GM19351 (cell line): ENCODE measurements at regions not wholly inside any gene's neighbourhood (a gene's known extent, or its start where the extent isn't known, plus 50 kb on each side); places are given as distances from the start of the nearest gene placed in this dataset.
"Not testable (repeated sequence)": the region's sequence is repeated elsewhere in the genome, so short reads cannot be mapped to it uniquely, and the experiment has no call there.

Experiments
- ATAC-seq: cut with Tn5 transposase; IDR thresholded peaks from one replicate; pipeline ENCODE4 v1.9.1; 2021; ENCODE audit warnings: mild to moderate bottlenecking, moderate library complexity; ENCODE audit not compliant: unreplicated experiment

DNA sequence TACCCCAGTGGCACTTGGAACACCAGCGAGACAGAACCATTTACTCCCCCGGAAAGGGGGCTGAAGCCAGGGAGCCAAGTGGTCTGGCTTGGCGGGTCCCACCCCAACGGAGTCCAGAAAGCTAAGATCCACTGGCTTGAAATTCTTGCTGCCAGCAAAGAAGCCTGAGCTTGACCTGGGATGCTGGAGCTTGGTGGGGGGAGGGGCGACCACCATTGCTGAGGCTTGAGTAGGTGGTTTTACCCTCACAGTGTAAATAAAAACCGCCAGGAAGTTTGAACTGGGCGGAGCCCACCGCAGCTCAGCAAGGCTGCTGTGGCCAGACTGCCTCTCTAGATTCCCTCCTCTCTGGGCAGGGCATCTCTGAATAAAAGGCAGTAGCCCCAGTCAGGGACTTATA, 62.8 kb downstream of the RPS24 start:
- ATAC-seq = not testable (repeated sequence)

DNA sequence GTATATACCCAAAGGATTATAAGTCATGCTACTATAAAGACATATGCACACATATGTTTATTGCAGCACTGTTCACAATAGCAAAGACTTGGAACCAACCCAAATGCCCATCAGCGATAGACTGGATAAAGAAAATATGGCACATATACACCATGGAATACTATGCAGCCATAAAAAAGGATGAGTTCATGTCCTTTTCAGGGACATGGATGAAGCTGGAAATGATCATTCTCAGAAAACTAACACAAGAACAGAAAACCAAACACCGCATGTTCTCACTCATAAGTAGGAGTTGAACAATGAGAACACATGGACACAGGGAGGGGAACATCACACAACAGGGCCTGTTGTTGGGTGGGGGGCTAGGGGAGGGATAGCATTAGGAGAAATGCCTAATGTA, 68.9 kb downstream of the RPS24 start:
- not testable (repeated sequence) for ATAC-seq

DNA sequence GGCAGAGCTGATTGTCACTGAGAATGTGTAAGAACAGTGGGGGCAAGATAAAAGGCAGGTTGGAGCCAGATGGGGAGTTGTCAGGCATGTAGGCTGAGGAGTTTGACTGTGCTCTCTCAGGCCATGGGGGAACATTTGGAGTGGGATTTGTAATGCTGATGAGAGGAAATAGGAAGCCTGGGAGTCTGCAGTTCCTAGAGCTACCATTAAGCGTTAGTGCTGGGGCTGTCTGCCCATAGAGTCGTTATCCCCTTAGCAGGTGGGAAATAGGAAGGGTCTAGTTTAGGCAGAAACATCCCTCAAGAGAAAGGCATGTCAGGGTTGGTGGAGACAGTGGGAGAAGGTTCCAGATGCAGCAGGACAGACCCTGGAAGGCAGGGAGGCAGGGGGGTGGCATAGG, 75.5 kb downstream of the RPS24 start:
- no peak for ATAC-seq

DNA sequence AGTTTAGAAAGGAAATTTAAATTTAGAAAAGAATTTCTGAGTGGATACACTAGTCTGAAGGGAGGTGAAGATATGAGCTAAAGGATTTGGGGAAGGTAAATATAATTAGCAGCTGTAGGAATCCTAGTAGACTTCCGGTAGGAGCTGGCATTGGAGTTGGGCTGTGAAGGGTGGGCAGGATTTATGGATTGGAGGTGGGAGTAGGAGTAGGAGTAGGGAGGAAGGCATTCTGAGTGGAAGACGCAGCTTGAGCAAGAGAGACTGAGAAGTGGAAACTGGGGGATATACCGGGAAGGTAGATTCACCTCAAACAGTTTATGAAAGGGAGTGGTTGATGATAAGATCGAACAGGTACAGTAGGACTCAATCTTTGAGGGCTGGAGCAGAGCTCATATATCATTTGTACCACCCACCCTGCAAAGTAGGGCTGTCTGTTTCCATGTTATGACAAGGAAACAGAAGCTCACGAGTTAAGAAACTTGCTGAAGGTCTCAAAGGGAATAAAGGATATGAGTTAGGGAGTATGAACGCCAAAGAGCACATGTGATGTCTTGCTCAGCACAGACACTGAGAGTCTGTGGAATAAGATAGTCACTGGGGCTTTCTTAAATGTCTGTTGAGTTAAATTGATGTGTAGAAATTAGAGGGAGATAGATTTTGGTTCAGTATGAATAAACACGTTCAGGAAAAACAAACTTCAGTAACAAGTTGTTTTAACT, 81.6 kb downstream of the RPS24 start:
- no peak for ATAC-seq

DNA sequence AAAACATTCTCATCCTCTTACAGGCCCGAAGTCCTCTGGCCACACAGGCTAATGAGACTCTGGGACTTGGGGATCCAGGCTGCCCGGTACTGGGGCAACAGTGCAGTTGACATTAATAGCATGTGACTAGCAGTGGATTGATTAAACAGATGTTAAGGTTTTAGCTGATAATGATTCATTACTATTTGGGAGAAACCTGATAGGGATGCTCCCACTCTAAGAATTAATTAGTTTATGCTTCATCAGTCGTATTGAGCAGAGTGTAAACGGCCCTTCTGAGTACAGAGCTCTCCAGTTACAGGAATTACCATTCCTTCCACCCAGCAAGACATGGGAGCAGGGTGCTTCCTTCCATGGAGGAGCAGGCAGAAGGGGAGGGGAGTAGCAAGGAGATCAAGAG, 82.7 kb downstream of the RPS24 start:
- ATAC-seq = no peak

DNA sequence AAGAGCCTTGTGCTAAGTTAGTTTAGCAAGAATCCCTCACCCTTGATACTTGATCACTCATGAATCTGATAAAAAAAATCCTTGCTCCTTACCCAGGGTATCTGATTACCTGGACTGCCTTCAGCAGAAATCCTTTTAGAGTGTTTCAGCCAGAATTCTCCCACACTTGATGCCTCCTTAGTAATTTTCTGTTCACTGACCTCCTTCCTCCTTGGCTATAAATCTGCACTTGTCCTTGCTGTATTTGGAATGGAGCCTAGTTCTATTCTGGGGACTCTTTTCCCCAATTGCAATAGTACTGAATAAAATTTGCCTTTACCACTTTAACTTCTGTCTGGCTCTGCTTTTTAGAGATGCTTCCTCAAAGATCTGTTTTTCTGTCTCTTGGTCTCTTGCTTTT, 84.9 kb downstream of the RPS24 start:
- no peak for ATAC-seq

DNA sequence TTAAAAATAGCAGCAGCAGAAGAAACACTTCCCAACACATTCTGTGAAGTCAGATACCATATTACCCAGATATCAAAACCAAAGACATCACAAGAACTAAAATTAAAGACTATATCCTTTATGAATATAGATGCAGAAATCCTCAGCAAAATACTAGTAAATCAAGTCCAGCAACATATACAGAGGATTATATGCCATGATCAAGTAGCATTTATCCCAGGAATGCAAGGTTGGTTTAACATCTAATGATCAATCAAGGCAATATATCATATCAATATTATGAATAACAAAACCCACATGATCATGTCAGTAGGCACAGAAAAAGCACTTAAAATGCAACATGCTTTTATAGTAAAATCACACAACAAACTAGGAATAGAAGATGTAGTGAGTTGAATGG, 88.1 kb downstream of the RPS24 start:
- ATAC-seq = no peak

DNA sequence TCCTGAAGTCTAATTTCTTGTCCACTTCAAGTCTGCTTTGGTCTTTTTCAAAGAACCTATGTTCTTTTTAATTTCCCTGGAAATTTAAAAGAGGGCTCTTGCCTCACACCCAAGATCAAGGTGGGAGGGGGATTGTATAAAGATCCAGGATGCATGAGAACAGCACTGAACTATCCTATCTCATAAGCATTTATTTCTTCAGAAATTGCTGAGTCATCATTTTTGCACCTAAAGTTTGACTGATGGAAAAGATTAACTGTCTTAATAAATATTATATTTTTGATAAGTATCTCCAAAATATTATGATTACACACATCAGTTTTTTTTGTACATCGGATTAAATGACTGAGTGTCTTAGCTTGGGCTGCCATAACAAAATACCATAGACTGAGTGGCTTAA, 90.5 kb downstream of the RPS24 start:
- ATAC-seq = no peak

DNA sequence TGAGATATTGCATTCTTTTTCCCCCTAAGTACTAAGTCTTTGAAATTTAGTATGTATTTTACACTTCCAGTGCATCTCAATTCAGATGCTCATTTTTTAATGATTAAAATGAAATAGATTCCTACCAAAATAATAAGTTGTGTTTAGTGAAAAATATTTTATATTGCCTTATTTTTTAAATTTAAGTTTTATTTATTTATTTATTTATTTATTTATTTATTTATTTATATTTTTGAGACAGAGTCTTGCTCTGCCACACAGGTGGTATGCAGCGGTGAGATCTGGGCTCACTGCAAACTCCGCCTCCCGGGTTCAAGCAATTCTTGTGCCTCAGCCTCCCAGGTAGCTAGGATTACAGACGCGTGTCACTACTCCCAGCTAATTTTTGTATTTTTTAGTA, 95.5 kb downstream of the RPS24 start:
- no peak for ATAC-seq

DNA sequence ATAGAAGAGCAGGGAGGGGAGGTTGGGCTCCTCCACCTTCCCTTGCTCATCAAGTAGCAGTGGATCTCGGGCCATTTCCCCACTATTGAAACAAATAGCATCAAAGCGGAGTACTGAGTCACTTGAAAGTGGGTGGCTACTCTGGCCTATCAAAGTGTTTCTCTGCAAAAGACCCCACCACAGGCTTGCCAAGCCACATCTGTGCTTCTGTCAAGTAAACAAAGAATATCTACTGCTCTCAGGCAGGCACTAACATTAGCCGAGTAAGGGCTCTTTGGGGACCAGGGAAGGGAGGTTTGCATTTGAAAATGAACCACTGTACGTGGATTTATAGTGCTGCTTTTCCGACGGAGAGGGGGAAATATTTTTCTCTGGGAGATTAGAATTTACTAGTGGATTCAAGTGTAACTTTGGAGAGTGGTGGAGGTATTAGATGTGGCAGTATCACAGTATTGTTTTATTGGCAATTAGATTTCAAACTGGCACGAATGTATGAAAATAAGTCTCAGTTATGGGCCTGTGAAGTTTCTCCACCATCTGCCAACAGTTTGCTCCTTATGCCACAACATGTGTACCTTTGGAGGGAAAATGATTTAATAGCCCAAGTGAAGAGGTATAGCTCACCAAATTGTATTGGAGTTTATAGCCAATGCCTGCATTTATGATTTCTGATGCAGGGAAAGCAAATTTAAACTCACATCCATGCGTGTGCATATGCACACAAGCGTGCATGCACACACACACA, 97.5 kb downstream of the RPS24 start:
- no peak for ATAC-seq

DNA sequence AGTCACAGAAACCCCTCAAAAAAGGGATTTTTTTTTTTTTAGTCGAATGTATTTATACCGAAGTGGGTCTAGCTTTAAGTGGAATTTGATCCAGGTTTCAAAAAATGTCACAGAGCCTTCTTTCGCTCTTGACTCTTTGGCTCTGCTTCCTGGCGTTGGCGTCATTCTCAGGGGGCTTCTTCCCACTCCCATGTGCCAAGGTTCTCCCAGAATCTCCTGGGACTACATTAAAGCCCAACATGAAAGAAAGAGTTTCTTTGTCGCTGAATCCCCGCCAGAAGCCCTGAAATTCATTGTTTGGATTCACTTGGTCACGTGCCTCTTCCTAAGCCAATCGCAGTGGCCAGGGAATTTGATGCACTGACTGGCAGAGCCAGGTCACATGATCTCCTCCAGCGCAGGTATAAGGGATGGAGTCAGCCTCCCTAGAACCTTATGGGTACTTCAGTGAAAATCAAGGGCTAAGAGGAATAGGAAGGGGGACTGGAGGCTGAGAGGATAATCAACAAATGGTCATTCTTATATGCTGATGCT, 101.2 kb downstream of the RPS24 start:
- ATAC-seq = no peak

DNA sequence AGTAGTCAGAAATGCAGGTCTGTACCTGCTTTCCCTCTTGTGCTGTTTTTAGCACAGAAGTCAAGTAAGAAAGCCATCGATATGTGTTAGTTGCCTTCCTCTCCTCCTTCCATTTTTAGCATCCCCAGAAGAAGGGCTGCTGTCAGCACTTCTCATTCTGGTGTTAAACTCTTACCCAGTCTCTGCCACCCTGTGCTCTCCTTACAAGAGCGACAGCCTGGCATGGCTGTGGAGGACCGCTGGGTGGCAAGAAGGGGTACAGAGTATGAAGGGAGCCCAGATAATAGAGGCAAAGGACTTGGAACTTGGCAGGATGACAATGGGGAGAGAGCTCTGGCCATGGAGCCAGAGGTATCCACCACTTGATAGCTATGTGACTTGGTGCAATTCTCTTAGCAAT, 103.5 kb downstream of the RPS24 start:
- no peak for ATAC-seq

DNA sequence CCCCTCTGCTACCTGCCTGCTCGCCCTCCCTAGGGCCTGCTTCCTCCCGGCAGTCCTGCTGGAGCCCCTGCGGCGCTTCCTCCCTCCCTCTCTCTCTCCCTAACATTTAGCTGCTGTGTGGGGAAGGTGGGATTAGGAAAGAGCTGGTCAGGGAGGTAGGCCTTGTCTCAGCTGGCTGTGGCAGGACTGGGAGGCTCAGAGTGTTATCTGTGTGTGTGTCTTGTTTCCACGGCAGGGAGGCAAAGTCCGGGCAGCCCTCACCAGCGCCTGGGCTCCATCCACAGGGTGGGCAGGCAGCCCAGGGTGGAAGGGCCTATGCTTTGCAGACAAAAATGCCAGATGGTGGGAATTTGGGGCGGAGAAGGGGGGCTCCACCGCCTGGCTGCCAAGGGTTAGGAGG, 105.7 kb downstream of the RPS24 start:
- ATAC-seq = no peak

DNA sequence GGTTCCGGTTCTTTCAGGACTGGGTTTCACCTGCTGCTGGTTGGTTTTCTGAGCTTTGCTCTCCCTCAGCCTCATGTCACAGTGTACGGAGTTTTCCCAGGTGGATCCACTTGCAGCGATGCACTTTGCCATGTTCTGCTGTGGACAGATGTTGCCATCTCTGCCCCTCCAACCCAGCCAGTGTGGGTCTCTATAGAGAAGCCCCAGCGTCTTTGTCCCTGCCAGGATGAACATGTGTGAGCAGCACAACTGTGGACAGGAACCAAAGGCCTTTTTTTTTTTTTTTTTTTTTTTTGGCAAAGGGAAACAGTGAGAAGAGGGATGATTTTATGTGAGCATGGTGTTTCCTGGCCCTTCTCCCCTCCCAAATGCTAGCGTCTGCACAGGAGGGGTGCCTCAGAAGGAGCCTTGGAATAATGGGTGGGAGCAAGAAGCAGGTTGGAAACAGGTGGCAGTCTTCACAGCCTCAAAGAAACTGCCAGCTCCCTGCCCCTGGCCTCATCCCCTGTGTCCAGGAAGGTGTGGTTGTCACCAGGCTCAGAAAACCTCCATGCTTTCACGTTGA, 106.5 kb downstream of the RPS24 start:
- no peak for ATAC-seq

DNA sequence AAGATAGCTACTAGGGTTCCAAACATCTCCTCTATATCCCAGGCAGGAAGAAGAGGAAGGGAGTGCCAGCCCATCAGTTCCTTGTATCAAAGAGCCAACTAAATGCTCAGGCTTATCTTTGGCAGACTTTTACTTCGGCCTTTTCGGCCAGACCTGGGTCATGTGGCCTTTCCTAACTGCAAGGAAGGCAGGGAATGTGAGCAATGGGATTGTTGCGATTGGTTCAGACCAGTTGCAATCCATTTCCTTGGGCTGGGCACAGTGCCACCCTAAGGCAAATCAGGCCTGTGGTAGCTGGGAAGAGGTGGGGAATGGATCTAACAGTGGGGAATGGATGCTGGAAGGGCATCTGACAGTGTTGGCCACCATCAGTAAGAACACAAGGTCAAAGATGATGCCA, 109.9 kb downstream of the RPS24 start:
- ATAC-seq = no peak

DNA sequence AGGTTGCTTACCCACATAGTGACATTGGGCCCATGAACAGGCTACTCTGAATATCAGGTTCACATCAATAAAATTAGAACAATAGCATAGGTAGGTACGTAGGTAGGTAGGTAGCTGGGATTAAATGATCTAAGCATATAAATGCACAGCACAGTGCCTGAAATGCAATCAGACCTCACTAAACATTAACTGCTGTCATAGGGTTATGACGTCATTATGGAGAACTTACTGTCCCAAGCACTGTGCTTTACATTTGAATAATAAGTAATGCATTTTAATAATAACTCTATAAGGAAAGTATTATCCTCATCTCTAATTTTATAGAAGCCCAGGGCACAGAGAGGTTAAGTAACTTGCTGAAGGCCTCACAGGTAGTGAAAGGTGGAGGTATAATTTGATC, 112.5 kb downstream of the RPS24 start:
- no peak for ATAC-seq

DNA sequence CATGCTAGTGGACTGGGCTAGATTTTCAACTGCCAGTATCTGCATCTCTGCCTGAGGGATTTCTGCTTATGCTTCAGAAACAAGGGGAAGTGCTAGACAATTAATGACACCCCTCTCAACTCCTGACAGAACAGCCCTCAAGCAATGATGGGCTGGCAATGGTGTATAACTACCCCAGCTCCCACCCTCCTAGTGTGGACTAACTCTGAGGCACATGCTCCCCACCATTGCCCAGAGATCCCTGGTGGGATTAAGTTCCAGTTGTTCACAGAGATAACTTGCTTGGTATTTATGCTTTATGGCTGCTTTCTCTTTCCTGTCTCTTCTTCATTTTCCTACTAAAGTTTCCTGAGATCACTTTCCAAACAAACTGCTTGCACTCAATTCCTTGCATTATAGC, 113.5 kb downstream of the RPS24 start:
- ATAC-seq = no peak

DNA sequence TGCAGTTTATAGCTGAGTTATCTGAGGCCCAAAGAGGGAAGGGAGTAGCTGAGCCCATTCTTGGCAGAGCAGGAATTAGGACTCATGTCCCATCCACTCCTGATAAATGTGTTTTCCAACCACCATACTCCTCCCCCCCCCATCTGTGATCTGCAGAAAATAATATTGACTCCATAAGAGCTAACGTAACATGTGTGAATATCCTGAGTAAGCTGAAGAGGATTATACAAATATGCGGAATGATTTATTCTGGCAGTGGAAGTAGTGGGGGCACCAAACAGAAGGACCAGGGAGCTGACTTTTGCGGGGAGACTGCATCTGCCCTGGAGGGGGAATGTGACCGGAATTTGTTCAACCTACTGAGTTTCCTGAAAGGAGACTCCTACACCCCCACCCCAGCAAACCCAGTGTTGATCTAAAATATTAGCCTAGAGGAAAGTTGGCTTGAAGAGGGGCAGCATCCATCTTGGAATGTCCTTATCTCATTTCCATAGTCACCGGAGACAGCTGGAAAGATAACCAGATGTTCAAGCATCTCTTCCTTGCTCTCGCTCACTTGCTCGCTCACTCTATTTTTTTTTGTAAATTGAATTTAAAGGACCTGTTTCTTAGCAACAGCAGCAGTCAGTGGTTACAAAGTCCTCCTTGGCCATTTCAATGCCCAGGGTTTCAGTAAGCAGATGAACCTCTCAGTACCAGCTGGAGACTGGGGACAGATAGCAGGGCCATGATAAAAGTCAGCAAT, 114.7 kb downstream of the RPS24 start:
- ATAC-seq = no peak

DNA sequence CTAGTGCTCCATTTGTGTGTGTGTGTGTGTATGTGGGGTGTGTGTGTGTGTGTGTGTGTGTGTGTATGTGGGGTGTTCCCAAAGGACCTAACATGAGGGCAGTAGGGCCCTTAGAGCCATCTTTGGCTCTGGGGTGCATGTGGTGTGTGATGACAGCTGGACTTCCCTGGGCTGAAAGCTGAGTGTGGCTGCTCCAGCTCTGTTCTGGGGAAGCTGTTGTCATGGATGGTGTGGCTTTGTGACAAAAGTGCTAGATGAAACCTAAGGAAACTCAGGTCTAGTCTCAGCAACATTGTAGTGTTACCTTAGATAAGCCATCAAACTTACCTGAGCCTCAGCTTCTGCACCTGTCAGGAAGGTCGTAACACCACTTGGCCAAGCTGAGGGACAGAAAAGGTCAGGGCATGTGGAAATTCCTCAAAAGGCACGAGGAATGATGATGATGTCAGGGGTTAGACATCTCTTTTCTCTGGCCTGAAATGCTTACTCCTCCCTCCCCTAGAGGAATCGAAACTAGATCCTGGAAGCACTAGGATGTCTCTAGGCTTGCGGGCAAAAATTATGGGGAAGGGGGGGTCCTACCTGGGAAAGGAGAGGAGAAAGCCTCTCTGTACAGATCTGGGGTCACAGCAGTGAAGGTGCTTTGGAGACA, 115.4 kb downstream of the RPS24 start:
- no peak for ATAC-seq

DNA sequence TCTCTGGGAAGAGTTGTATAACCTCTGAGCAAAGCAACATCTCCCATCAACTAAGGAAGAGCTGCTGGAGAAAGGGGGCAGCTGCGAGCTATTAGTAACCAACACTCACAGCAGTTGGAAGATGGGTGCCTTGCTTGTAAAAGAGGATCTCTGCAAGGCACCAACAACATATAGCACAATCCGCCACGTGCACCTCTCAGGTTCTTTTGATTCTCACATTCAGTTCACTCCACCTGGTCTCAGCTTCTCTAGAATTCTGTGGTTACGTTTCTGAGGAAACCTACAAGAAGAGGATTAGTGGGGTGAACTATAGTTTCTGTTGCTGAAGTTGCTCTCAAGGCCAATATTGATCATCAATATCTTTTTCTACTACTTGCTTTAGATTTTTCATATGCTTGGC, 117.1 kb downstream of the RPS24 start:
- ATAC-seq = no peak

DNA sequence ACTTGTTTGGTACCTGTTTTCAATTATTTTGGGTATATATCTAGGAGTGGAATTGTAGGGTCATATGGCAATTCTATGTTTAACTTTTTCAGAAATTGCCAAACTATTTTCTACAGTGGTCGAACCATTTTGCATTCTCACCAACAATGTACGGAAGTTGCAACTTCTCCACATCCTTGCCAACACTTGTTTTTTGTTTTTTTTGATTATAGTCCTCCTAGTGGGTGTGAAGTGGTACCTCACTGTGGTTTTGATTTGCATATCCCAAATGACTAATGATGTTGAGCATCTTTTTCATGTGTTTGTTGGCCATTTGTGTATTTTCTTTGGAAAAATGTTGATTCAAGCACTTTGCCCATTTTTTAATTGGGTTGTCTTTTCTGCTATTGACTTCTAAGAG, 122.1 kb downstream of the RPS24 start:
- no peak for ATAC-seq
